Hepatocyte (in vitro differentiated cells): ENCODE measurements at regions not wholly inside any gene's neighbourhood (a gene's known extent, or its start where the extent isn't known, plus 50 kb on each side); places are given as distances from the start of the nearest gene placed in this dataset.

Source experiments
- EZH2 ChIP-seq: fragments of 200-600 bp; sonication (generic); IDR thresholded peaks from 2 replicates; pipeline ENCODE4 v1.6.1; 2016; ENCODE audit warnings: antibody characterized with exemption, mild to moderate bottlenecking, borderline replicate concordance
- EZH2phosphoT487 ChIP-seq: fragments of 200-600 bp; sonication (generic); IDR thresholded peaks from one replicate; pipeline ENCODE4 v1.6.1; 2018; ENCODE audit warnings: antibody characterized with exemption, mild to moderate bottlenecking, low read depth, moderate library complexity; ENCODE audit not compliant: unreplicated experiment, severe bottlenecking
- TF ChIP-seq, protein P1 (sequence below): fragments of 200-600 bp; sonication (generic); IDR thresholded peaks from 2 replicates; pipeline ENCODE4 v1.5.1; 2016; ENCODE audit warnings: antibody characterized with exemption, mild to moderate bottlenecking; ENCODE audit not compliant: poor library complexity

GRCh38 chr9:14030375-14031059 lies 283.4 kb downstream of the NFIB start:
- TF ChIP-seq, protein P1, sequence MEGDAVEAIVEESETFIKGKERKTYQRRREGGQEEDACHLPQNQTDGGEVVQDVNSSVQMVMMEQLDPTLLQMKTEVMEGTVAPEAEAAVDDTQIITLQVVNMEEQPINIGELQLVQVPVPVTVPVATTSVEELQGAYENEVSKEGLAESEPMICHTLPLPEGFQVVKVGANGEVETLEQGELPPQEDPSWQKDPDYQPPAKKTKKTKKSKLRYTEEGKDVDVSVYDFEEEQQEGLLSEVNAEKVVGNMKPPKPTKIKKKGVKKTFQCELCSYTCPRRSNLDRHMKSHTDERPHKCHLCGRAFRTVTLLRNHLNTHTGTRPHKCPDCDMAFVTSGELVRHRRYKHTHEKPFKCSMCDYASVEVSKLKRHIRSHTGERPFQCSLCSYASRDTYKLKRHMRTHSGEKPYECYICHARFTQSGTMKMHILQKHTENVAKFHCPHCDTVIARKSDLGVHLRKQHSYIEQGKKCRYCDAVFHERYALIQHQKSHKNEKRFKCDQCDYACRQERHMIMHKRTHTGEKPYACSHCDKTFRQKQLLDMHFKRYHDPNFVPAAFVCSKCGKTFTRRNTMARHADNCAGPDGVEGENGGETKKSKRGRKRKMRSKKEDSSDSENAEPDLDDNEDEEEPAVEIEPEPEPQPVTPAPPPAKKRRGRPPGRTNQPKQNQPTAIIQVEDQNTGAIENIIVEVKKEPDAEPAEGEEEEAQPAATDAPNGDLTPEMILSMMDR: no peak
- TF ChIP-seq EZH2phosphoT487 (no peak), EZH2 (no peak)
